ENCODE measurements at regions not wholly inside any gene's neighbourhood (a gene's known extent, or its start where the extent isn't known, plus 50 kb on each side); places are given as distances from the start of the nearest gene placed in this dataset.

GRCh38 chr10:44761076-44761475 lies 150.1 kb upstream of the TMEM72 start:
- TF ChIP-seq POLR2AphosphoS5 (IDR thresholded peaks at IDR 0.05; ENCODE audit: low read depth, low read length) (no peak), POLR2A (IDR thresholded peaks at IDR 0.05; ENCODE audit: low read depth, low read length) (no peak)
